ENCODE measurements at regions not wholly inside any gene's neighbourhood (a gene's known extent, or its start where the extent isn't known, plus 50 kb on each side); places are given as distances from the start of the nearest gene placed in this dataset.
"Not testable (repeated sequence)": the region's sequence is repeated elsewhere in the genome, so short reads cannot be mapped to it uniquely, and the experiment has no call there.

DNA sequence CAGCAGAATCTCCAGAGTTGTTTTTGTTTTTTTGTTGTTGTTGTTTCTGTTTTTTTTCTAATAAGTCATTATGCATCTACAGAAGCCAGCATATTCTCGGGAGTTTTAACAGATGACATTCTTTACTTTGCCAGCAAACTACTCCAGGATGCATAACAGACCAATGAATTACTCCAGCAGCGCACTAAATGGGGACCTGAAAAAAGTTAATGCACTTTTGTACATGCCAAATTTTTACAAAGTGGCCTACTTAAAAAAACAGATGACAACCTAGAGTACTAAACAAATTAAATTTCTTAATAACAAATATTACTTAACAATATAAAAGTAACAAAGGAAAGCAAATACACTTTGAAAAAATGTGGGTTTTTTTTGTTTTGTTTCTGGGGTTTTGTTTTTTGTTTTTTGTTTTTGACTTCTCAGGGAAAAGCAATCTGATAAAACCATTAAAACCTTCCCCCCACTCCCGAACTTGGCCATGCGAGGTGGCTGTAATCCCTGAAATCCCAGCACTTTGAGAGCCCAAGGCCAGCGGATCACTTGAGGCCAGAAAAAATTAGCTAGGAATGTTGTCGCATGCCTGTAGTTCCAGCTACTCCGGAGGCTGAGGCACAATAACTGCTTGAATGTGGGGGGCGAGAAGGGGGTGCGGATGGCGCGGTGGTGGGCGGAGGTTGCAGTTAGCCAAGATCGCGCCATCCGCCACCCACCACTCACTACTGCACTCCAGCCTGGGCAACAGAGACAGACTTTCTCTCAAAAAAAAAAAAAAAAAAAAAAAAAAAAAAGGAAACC, 352.4 kb downstream of the CETN3 start:
- DNase-seq (ENCODE audit: low spot score): no peak

DNA sequence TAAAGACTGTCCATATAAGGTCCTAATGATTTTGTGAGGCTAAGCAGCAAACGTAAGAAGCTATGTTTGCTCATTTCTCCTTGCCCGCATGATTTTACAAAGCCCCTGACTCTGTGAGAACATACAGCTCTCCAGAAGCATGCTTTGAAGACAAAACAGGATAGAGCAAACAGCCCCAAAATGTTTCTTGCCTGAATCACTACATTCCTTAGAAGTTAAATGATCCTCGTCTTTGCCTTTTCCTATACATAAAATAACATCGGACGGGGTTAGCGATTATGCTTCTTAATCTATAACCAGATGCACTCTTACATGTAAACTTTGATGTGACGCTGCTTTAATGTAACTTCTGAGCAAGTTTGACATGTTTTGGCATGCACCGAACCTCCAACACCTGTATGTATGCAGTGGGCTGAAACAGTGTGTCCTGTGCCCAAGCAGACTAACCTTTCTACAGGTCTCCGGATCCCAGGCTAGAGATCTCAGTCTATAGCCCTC, 353.7 kb downstream of the CETN3 start:
- no peak for DNase-seq (ENCODE audit: low spot score)

DNA sequence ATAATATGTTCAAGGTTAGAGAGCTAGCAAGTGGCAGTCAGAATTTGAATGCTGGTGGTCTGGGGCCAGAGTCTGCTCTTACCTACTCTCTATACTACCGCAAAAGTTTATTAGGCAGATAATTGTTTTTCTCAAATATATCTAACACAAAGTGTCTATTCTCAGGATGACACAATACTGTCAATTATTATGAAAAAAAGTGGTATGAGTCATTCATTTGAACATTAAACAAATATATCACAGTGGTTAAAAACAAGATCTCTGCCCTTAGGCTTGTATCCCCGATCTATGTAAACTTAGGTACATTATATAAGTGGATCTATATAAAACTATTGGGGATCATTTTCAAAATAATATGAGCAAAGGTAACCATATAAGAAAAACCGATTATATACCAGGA, 354.9 kb downstream of the CETN3 start:
- DNase-seq (ENCODE audit: low spot score): no peak

DNA sequence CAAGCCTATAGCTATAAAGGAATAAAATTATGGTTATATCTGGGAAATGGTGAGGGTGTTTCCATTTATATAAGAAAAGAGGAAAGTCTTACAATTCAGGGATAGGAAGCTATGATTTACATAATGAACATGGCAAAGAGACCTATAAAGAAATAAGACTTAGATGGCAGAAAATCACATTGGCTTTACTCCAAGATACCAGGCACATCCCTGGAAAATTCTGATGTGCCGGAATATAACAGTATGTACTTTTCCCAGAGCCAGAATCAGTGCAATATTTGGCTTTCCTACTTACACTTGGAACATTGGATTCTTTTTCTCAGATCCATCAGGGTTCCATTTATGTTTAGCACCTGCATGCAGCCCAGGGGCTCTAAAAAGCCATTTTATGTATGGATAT, 357.8 kb downstream of the CETN3 start:
- no peak for DNase-seq (ENCODE audit: low spot score)

DNA sequence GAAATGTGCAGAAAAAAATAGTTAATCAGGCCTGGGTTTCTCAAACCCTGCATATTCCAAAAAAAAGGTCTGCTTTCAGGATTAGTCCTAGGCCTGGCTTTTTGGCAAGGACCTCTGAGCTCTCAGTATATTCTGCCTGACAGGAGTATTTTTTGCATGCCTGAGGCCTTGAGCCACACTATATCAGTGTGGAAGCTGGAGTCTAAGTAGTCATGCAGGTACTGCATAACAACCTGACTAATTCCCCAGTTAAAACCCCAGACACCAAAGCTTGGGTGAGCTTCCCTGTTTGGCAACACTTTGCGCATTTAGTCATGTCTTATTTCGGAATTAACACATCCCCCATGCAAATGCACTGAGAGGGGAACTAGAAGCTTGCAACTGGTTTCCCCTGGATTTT, 359.5 kb downstream of the CETN3 start:
- no peak for DNase-seq (ENCODE audit: low spot score)

DNA sequence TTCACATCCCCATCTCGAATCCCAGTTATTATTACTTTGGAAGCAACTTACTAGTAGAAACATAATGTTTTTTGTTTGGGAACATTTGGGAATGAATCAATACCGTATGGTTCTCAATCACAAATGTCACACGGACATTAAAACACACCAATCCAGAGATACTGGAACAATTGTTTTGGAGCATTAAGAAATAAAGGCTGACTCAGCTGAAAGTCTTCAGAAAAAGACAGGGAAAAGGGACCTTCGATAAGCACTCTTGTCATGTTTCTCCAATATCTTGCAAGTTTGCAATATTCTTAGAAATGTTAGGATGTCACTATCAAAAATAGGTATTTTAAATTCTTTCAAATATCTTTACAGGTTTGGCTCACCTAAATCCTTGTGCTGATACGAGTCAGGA, 362.4 kb downstream of the CETN3 start:
- no peak for DNase-seq (ENCODE audit: low spot score)

DNA sequence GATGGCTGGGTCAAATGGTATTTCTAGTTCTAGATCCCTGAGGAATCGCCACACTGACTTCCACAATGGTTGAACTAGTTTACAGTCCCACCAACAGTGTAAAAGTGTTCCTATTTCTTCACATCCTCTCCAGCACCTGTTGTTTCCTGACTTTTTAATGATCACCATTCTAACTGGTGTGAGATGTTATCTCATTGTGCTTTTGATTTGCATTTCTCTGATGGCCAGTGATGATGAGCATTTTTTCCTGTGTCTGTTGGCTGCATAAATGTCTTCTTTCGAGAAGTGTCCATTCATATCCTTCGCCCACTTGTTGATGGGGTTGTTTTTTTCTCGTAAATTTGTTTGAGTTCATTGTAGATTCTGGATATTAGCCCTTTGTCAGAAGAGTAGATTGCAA, 369.5 kb downstream of the CETN3 start:
- DNase-seq (ENCODE audit: low spot score): not testable (repeated sequence)

DNA sequence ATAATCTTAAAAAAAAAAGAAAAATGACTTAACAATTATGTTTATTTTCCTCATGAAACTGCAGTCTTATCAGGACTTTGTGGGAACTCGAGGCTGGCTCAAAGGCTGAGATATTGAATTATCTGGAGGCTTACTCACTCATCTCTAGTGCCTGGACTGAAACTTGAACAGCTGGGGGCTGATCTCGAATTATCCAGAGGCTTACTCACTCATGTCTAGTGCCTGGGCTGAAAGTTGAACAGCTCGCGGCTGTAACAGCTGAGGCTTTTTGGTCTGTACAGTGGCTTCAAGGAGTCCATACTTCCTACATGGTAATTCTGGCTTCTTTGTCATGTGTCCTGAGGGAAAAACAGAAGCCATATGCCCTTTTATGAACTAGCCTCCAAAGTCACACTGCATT, 371.9 kb downstream of the CETN3 start:
- no peak for DNase-seq (ENCODE audit: low spot score)

DNA sequence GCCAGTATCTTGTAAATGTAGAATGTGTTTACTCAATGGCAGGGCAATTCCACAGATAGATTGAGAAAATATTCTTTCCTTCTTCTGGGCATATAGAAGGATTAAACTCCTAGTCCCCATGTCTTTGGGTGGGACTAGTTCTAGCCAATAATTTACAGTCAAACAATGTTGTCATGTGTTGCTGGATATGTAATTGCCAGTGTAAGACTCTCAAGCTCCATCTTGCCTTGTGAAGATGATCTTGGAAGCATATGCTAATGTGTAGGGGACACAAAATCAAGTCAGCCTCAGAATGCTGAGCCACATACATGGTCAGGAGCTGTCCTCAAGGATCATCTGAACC, 386.9 kb downstream of the CETN3 start:
- no peak for DNase-seq (ENCODE audit: low spot score)

DNA sequence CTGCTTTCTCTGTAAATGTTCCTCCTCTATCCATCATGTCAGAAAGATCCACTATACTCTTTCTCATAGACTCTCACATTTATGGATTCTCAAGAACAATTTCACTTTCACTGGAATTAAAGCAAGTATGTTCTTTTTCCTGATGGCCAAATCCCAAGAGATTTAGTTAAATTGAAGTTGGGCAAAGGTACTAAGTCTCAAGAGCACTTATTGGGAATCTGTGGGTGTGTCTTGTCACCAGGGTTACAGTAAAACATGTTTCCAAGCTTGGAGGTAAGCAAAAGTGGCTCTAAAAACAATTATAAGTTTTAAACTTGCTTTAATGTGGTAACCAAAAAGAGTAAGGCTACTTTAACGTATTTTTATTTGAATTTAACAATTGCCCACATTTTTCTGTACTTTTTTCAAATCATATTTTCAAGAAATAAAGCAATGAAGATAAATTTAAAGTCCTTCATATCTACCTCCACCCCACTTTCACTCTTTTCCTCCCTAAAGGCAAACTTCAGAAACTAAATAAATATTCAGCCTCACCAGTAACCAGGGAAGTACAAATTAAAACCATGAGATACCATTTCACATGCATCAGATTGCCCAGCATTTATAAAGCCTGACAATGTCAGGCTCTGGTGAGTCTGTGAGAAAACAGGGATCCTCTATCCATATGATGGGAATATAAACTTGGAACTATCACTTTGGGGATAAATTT, 387.4 kb downstream of the CETN3 start:
- no peak for DNase-seq (ENCODE audit: low spot score)

DNA sequence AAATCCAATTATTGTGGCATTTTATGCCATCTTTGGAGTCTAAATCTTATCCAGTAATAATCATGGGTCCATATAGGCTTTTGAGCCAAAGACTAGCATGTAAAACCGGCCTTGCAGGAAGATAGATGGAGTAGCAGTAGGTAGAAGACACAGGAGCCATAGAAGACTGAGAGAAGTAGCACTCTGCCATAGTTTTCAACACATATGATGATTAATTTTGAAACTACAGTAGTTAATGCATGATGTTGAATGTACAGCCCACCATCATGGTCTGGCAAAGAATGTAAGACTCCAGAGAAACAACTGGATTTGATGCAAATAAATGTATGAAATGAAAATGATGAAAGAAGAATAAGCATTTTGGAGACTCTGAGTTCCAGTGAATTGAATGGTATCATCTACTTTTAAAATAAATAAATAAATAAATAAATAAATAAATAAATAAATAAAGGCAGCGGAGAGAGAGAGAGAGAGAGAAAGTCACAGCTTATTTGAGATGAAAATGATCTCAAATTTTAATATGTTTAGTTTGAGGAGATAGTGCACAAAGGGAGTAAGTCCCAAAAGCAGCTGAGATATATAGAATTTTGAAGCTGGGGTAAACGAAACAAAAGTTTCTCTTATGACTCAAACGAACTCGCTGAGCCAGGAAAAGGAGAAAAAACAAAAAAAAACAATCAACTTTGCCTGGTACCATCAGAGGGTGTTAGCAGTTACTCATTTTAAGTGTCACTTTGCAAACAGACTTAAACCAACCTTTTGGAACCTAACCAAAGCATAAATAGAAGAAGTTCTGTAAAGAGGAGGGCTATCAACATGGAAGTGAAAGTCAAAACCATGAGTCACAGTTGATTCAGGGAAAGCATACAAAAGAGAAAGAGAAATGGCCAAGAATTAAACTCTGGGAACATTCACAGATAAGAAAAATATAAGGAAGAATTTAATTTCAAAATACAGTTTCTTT, 388.7 kb downstream of the CETN3 start:
- DNase-seq (ENCODE audit: low spot score): no peak

DNA sequence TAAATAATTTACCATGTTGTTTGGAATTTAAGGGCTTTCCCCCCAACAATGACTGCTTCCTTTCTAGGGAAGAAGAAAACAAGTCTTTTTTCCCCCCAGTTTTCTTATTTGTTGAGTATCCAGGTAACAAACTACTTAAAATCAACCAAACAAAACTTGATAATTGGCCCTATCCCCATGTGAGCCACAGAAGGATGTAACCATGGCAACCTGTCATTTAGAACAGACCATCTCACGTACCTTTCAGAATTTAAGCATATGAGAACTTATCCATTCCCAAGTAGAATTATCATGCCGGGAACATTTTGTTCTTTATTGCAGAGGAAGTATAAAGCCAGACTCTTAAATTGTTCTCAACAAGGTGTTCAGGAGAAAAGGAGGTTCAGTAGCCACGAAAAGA, 392.3 kb downstream of the CETN3 start:
- no peak for DNase-seq (ENCODE audit: low spot score)

DNA sequence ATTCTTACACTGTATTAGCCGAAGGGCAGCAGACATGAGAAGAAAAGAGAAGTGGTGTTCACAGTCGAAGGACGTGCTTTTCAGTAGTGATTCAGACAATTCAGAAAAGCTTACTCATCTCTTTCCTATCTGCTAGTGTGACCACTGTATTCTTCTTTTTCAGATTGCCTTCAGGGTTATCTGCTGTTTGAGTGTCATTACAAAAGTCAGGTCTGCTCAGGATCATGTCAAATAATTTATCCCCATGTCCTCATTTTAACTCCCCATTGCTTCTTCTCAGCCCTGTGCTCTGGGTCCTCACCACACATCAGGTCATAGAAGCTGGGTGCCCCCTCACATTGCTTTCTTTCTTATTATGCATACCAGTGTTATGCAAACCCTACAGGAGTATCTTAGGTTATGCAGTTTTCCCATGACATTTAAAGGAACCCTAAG, 394.0 kb downstream of the CETN3 start:
- no peak for DNase-seq (ENCODE audit: low spot score)

DNA sequence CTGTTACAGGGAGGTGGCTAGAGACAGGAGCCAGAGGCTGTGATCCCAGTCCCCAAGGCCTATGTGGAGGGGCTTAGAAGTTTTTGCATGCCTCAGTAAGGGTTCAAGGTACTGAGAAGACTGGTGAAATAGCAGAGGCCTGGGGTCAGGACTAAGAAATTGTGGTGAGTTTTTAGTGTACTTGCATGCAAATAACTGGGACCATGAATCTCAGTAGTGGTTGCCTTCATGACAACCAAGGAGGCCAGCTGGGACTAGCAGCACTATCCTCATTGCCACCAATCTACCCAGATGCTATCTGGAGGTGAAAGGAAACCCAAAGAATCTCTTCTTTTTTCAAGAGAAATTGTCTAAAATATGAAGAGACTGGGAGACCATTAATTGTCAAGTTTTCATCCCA, 395.1 kb downstream of the CETN3 start:
- DNase-seq (ENCODE audit: low spot score): no peak

DNA sequence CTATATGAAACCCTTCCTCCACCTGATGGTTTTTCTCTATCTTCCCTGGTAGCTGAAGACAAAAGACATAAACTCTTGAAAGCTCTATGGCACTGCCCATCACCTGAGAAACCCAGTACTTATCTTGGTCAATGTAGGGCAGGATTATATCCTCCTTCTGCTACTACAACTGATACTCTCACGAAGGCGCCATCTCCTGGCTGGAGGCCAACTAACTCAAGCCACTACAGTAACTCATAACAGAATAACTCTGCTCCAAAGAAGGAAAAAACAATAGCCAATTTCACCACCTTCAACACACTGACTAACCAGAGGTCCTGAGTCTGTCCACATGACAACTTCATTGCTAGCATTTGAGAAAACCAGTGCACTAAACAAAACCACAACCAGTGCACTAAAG, 409.2 kb downstream of the CETN3 start:
- no peak for DNase-seq (ENCODE audit: low spot score)

DNA sequence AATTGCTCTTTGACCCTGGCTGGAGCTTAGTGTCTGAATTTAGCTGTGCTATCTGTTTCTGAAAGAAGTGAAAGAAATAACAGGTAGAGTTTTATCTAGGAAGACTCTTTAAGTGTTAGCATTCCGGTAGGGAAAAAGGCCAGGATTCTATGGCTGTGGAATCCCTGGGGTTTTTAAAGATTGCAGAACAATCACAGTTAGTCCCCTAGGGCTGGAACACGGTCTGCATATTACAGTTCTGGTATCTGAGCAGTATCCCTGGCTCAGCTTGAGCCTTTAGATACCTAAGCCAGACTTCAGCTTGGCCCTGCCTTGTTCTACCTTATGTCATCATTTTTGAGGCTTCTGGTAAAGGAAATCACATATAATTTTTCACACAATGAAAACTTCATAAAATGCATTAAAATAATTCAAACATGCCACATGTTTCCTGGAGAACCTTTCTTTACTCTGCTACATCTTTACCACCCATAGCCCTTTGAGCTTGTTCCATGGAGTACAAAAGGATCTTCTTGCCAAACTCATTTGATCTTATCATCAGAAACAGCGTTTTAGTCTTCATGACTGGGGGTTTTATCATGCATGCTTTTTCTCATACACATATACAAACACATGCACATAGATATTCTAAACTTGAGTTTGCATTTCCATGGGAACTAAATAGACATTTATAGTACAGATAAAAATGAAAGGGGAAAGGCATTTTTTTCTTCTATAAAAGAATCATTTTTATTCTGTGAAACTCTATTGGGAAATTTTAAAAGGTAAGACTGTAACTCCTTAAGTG, 410.8 kb downstream of the CETN3 start:
- DNase-seq (ENCODE audit: low spot score): no peak

DNA sequence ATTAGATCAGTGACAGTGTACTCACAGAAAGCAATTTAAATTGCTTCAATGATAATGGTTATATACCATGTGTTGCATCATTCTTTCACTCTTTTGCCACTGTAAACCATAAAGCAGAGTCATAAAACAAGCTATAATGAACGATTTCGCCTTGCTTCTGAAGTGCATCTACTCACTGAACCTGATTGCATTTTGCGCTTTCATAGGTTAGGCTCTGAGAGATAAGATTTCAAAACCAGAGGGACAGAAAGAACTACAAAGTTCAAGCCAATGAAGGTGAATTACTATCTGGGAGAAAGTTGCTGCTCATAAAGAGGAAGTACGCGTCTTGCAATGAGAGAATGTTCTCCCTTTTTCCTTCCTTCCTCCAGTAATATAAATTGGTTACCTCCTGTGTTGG, 412.7 kb downstream of the CETN3 start:
- DNase-seq (ENCODE audit: low spot score): no peak

DNA sequence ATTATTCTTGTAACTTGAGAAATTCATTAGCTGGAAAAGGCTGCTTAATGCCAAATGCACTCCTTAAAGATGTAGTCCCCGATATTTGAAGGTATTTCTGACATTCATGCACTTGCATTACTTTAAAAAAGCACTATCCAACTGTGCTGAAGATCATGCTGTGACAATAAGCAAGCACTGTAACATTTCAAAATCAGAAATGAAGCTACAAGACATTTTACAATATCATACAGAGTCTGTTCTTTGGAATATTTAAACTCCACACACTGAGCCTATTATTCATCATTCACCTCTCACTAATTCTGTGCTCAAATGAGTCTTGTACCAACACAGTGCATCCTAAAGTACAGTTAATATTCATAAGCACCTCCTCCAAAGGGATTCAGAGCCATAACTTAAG, 413.2 kb downstream of the CETN3 start:
- DNase-seq (ENCODE audit: low spot score): no peak

DNA sequence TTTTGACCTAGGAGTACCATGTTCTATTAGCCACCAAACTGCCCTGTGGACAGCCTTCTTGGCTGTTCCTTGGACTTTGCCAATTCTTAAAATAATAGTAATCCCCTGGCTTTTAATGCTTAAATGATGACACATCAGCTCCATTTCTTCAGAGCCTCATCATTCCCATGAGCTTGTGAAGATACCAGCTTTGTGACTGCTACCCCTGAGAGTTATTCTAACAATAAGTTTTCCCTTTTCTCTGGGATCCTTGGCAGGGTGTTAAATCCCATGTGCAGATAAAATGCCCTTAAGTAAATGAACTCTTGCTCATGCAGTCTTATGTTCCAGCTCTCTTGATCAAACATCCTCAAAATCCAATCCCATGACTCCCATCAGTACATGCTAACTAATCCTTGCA, 415.3 kb downstream of the CETN3 start:
- no peak for DNase-seq (ENCODE audit: low spot score)

DNA sequence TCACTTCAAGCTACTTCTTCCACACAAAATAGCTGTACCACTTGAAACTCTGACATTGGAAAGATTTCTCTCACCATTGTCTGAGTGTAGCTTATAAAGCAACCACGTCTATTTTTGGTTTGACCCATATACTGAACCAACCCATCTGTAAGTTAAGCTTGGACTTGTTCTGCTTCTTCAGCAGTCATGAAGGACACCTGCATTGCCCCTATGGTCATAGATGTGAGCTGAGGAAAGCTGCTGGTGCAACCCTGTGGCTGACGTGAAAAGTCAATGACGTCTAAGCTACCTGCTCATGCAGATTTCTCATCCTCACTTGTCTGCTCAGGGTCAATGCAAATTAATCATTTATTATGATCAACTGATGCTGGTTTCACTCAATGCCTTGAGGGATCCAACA, 417.4 kb downstream of the CETN3 start:
- DNase-seq (ENCODE audit: low spot score): no peak

DNA sequence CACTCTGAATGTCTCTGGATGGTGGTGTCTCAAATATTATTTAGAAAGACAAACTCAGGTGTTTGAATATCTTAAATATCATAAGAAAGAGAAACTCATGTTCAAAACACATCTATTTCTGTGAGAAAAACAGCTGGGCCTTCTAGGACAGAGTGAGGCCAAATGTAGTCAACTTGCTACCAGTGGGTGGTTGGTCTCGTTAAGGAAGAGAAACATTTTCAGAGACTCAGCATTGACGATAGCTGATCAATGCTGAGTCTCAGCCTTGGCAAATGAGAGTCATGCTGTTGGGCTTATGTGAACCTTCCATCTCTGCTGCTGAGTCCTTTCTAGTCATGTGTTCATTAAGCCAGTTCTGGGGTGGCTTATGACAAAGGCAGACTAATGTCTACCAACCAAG, 418.0 kb downstream of the CETN3 start:
- no peak for DNase-seq (ENCODE audit: low spot score)

DNA sequence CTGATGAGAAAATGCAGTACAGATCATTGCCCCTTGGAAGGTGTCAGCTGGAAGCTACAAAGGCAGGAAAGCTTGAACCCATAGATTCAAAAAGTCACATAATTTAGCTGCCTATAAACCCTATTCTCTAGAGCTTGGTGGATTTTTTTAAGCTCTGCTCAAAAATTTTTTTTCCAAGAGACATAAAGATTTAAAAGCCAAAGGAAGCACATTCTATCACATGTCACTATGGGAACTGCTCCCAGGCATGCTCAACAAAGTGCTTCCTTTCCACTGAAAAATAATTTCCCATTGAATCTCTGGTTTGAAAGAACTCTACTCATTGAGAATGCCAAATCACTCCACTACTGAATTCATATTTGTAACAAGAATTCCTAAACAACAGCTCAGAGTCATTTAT, 419.8 kb downstream of the CETN3 start:
- DNase-seq (ENCODE audit: low spot score): no peak

All from HuH-7 (cell line).